ENCODE measurements at regions not wholly inside any gene's neighbourhood (a gene's known extent, or its start where the extent isn't known, plus 50 kb on each side); places are given as distances from the start of the nearest gene placed in this dataset.

GRCh38 chr20:6184086-6184485 lies 61.3 kb upstream of the FERMT1 start:
- TF ChIP-seq MAZ (IDR thresholded peaks at IDR 0.05; ENCODE audit: borderline replicate concordance, low read depth, low read length) (no peak), CTCF (IDR thresholded peaks at IDR 0.05) (no peak), POLR2A (IDR thresholded peaks at IDR 0.05; ENCODE audit: low read length) (no peak), PBX3 (IDR thresholded peaks at IDR 0.05) (no peak), SMC3 (IDR thresholded peaks at IDR 0.05) (no peak), MAFK (IDR thresholded peaks at IDR 0.05; ENCODE audit: partially characterized antibody) (no peak), PHF8 (IDR thresholded peaks at IDR 0.05; ENCODE audit: borderline replicate concordance, low read depth) (no peak), USF2 (IDR thresholded peaks at IDR 0.05) (no peak), TP53 (CRISPR knock-in tag; IDR thresholded peaks at IDR 0.05) (no peak)

All from A549 (cell line).